Type B pancreatic cell (in vitro differentiated cells): ENCODE measurements at regions not wholly inside any gene's neighbourhood (a gene's known extent, or its start where the extent isn't known, plus 50 kb on each side); places are given as distances from the start of the nearest gene placed in this dataset.

ENCODE experiments used
- DNase-seq: peaks from one replicate; pipeline ENCODE4 v3.0.0; 2021; ENCODE audit warnings: mixed read lengths; ENCODE audit not compliant: unreplicated experiment; ENCODE audit errors: extremely low spot score
- H3K27ac Mint-ChIP-seq: 2 replicates; pipeline ENCODE4 v1.8.0; 2021; ENCODE audit warnings: mild to moderate bottlenecking, mixed read lengths
- H3K27me3 Mint-ChIP-seq: 2 replicates; pipeline ENCODE4 v1.8.0; 2021; ENCODE audit warnings: mixed read lengths
- H3K36me3 Mint-ChIP-seq: 2 replicates; pipeline ENCODE4 v1.8.0; 2021; ENCODE audit warnings: mixed read lengths
- H3K4me1 Mint-ChIP-seq: one replicate; pipeline ENCODE4 v1.8.0; 2021; ENCODE audit warnings: mixed read lengths; ENCODE audit not compliant: unreplicated experiment
- H3K4me3 Mint-ChIP-seq: 2 replicates; pipeline ENCODE4 v1.8.0; 2021; ENCODE audit warnings: mild to moderate bottlenecking, mixed read lengths
- H3K9me3 Mint-ChIP-seq: 2 replicates; pipeline ENCODE4 v1.8.0; 2021; ENCODE audit warnings: mixed read lengths
- CTCF ChIP-seq: fragments of 200-600 bp; sonication (generic); conservative IDR thresholded peaks from 2 replicates; pipeline ENCODE4 v1.5.0; 2021; ENCODE audit warnings: antibody characterized with exemption, mild to moderate bottlenecking

DNA sequence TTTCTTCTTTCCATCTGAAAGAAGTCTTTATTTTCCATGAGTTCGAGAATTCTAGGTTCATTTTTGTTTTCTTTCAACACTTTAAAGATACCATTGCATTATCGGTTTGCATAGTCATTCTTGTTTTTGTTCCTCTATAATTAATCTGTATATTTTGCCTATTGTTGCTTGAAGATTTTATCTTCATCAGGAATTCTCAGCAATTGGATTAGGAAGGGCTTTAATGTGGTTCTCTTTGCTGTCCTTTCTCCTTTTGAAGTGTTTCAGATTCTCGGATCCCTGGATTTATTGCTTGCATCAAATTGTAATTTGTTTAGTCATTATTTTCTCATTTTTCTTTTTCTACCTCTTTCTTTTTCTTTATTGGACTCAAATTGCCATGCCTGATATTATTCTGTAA is 609.8 kb downstream of the TLR4 start:
- DNase-seq = no peak
- TF ChIP-seq CTCF = no peak
- Mint-ChIP-seq H3K4me1 (no peaks in the 10 kb centered on the region), H3K27me3 (no peaks in the 10 kb centered on the region), H3K27ac (no peak overlapping the region), H3K9me3 (no peaks in the 10 kb centered on the region), H3K36me3 (no peaks in the 10 kb centered on the region), H3K4me3 (no peak overlapping the region)

- DNase-seq = no peak
- Mint-ChIP-seq H3K36me3 (no peaks in the 10 kb centered on the region), H3K4me1 (no peaks in the 10 kb centered on the region), H3K27me3 (no peaks in the 10 kb centered on the region), H3K4me3 (no peak overlapping the region), H3K9me3 (no peaks in the 10 kb centered on the region), H3K27ac (no peak overlapping the region)
- no peak for TF ChIP-seq CTCF
Observed at GRCh38 chr9:118316831-118317343, 612.7 kb downstream of the TLR4 start.

GRCh38 chr9:118318770-118319431 is 614.7 kb downstream of the TLR4 start:
- H3K36me3 Mint-ChIP-seq = no peaks in the 10 kb centered on the region
- no peak for TF ChIP-seq CTCF
- H3K27ac Mint-ChIP-seq = no peak overlapping the region
- no peak for DNase-seq
- no peaks in the 10 kb centered on the region for H3K4me1 Mint-ChIP-seq
- no peaks in the 10 kb centered on the region for H3K9me3 Mint-ChIP-seq
- no peaks in the 10 kb centered on the region for H3K27me3 Mint-ChIP-seq
- no peak overlapping the region for H3K4me3 Mint-ChIP-seq

DNA sequence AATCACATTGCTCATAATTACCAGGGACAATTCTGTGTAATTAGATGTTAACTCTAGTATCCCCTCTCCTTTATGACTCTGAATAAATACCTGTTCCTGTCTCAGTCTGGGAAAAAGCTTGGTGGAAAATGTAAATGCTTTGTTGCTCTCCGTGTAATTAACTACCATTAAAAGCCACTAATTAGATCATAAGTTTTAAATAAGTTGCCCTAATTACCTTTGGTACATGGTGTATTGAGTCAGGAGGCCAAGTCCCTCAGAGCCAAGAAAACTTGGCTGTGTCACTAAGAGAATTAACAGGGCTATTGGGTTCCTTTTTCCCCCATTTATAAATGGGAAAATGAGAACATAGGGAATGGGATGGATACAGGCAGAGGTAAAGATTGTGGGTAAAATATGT is 617.6 kb downstream of the TLR4 start:
- no peaks in the 10 kb centered on the region for H3K9me3 Mint-ChIP-seq
- TF ChIP-seq CTCF = no peak
- no peaks in the 10 kb centered on the region for H3K27me3 Mint-ChIP-seq
- no peak overlapping the region for H3K27ac Mint-ChIP-seq
- no peaks in the 10 kb centered on the region for H3K36me3 Mint-ChIP-seq
- no peak for DNase-seq
- H3K4me1 Mint-ChIP-seq = no peaks in the 10 kb centered on the region
- no peak overlapping the region for H3K4me3 Mint-ChIP-seq

DNA sequence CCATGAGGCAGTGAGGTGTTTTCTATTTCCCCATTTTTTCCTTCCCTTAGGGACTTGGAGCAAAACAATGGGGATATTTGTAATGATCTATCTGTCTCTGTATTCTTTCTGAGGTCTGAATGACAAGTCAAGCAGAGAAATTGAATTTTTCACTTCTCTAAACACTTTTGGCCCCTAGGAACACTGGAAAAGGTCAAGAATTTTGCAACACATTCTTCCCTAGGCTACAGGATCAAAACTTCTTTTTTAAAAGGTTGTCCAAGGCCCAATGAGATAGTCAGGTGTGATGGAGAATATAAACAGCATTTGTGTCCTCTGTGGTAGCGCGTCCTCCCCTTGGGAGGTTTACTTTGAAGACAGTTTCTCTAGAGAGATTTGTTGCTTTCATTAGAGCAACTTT is 620.5 kb downstream of the TLR4 start:
- no peak overlapping the region for H3K27ac Mint-ChIP-seq
- TF ChIP-seq CTCF = no peak
- no peaks in the 10 kb centered on the region for H3K9me3 Mint-ChIP-seq
- DNase-seq = no peak
- no peaks in the 10 kb centered on the region for H3K27me3 Mint-ChIP-seq
- no peaks in the 10 kb centered on the region for H3K4me1 Mint-ChIP-seq
- H3K4me3 Mint-ChIP-seq = no peak overlapping the region
- no peaks in the 10 kb centered on the region for H3K36me3 Mint-ChIP-seq
